ENCODE measurements at regions not wholly inside any gene's neighbourhood (a gene's known extent, or its start where the extent isn't known, plus 50 kb on each side); places are given as distances from the start of the nearest gene placed in this dataset.
"Not testable (repeated sequence)": the region's sequence is repeated elsewhere in the genome, so short reads cannot be mapped to it uniquely, and the experiment has no call there.

- H4K91ac ChIP-seq (replicated peaks; ENCODE audit: insufficient read length, low read length); H4K20me1 ChIP-seq (replicated peaks in 1 of 2; ENCODE audit: control insufficient read depth in 1 of 2, insufficient read depth in 2 of 2, low read length in 2 of 2); H3K23ac ChIP-seq (ENCODE audit: insufficient read length); H3K9ac ChIP-seq (replicated peaks in 1 of 4; ENCODE audit: extremely low read depth in 1 of 4, low read depth in 3 of 4, low read length in 3 of 4); H3K4ac ChIP-seq (replicated peaks; ENCODE audit: insufficient read length, low read depth, low read length); H2AK5ac ChIP-seq (ENCODE audit: low read depth, low read length); H3K4me3 ChIP-seq (ENCODE audit: extremely low read depth in 1 of 4, insufficient read depth in 2 of 4, low read depth in 3 of 4, low read length in 4 of 4); H3K4me1 ChIP-seq (replicated peaks in 1 of 4; ENCODE audit: control insufficient read depth in 3 of 4, insufficient read depth in 4 of 4, low read length in 3 of 4); H3K56ac ChIP-seq (replicated peaks; ENCODE audit: insufficient read length, low read depth, low read length); H2BK15ac ChIP-seq (ENCODE audit: low read length); H3K79me1 ChIP-seq (ENCODE audit: low read depth, low read length); DNase-seq (ENCODE audit: low read depth in 1 of 2, low spot score in 2 of 2); H3K18ac ChIP-seq (ENCODE audit: extremely low read depth, low read length); H3K27me3 ChIP-seq (replicated peaks in 1 of 4; ENCODE audit: control insufficient read depth in 3 of 4, extremely low read depth in 1 of 4, insufficient read depth in 3 of 4, low read length in 3 of 4); H2BK20ac ChIP-seq (ENCODE audit: low read length); FAIRE-seq; H3K27ac ChIP-seq (ENCODE audit: low read depth, low read length); H3K23me2 ChIP-seq (ENCODE audit: low read depth, low read length); H2AFZ ChIP-seq (ENCODE audit: low read length); POLR2A ChIA-PET (ENCODE audit: partially characterized antibody); H3K79me2 ChIP-seq (ENCODE audit: control insufficient read depth in 1 of 2, insufficient read depth in 2 of 2, low read length in 2 of 2); CTCF ChIA-PET (ENCODE audit: partially characterized antibody); H2BK120ac ChIP-seq (replicated peaks; ENCODE audit: low read depth, low read length); H2BK5ac ChIP-seq (ENCODE audit: low read depth, low read length); H4K8ac ChIP-seq (ENCODE audit: extremely low read depth, insufficient read depth, low read length); H3K36me3 ChIP-seq (ENCODE audit: control insufficient read depth in 2 of 4, insufficient read depth in 4 of 4, low read length in 3 of 4); H3K14ac ChIP-seq (ENCODE audit: insufficient read length); H3K4me2 ChIP-seq (ENCODE audit: insufficient read depth in 1 of 2, low read depth in 2 of 2, low read length in 2 of 2); H4K5ac ChIP-seq (ENCODE audit: insufficient read length, low read depth, low read length); H2BK12ac ChIP-seq (ENCODE audit: low read depth, low read length): not testable (repeated sequence)
- WGBS, 2 experiments (ENCODE audit: extremely low coverage in 1 of 2, insufficient coverage in 1 of 2, insufficient read length in 1 of 2, insufficient replicate concordance in 2 of 2, low coverage in 1 of 2, low lambda C conversion rate in 2 of 2, missing lambda C conversion rate in 1 of 2): 94% methylated on average over 1 of the region's 1 CpG; no CpG with 5 or more reads in 1 of the 2 experiments
- H3K9me3 ChIP-seq (ENCODE audit: insufficient read depth in 2 of 2, low read depth in 1 of 2, low read length in 1 of 2): peaks cover 21 to 29% of the 10 kb centered on the region in 2 experiments
These were observed 5271.3 kb upstream of the TPTE start for GRCh38 chr21:5250128-5250527.

- FAIRE-seq; DNase-seq (ENCODE audit: low read depth in 1 of 2, low spot score in 2 of 2); H2BK12ac ChIP-seq (ENCODE audit: low read depth, low read length); H3K4me1 ChIP-seq (replicated peaks in 1 of 4; ENCODE audit: control insufficient read depth in 3 of 4, insufficient read depth in 4 of 4, low read length in 3 of 4); H3K4me2 ChIP-seq (ENCODE audit: insufficient read depth in 1 of 2, low read depth in 2 of 2, low read length in 2 of 2); H2BK20ac ChIP-seq (ENCODE audit: low read length); H3K56ac ChIP-seq (replicated peaks; ENCODE audit: insufficient read length, low read depth, low read length); H2BK5ac ChIP-seq (ENCODE audit: low read depth, low read length); H3K4me3 ChIP-seq (ENCODE audit: extremely low read depth in 1 of 4, insufficient read depth in 2 of 4, low read depth in 3 of 4, low read length in 4 of 4); H3K23me2 ChIP-seq (ENCODE audit: low read depth, low read length); H3K27ac ChIP-seq (ENCODE audit: low read depth, low read length); H4K8ac ChIP-seq (ENCODE audit: extremely low read depth, insufficient read depth, low read length); H3K36me3 ChIP-seq (ENCODE audit: control insufficient read depth in 2 of 4, insufficient read depth in 4 of 4, low read length in 3 of 4); H2AK5ac ChIP-seq (ENCODE audit: low read depth, low read length); H4K5ac ChIP-seq (ENCODE audit: insufficient read length, low read depth, low read length); H3K79me2 ChIP-seq (ENCODE audit: control insufficient read depth in 1 of 2, insufficient read depth in 2 of 2, low read length in 2 of 2); H3K14ac ChIP-seq (ENCODE audit: insufficient read length); H2BK120ac ChIP-seq (replicated peaks; ENCODE audit: low read depth, low read length); H3K23ac ChIP-seq (ENCODE audit: insufficient read length); H3K27me3 ChIP-seq (replicated peaks in 1 of 4; ENCODE audit: control insufficient read depth in 3 of 4, extremely low read depth in 1 of 4, insufficient read depth in 3 of 4, low read length in 3 of 4); POLR2A ChIA-PET (ENCODE audit: partially characterized antibody); CTCF ChIA-PET (ENCODE audit: partially characterized antibody); H3K9ac ChIP-seq (replicated peaks in 1 of 4; ENCODE audit: extremely low read depth in 1 of 4, low read depth in 3 of 4, low read length in 3 of 4); H2BK15ac ChIP-seq (ENCODE audit: low read length); H3K18ac ChIP-seq (ENCODE audit: extremely low read depth, low read length); H4K91ac ChIP-seq (replicated peaks; ENCODE audit: insufficient read length, low read length); H3K4ac ChIP-seq (replicated peaks; ENCODE audit: insufficient read length, low read depth, low read length); H2AFZ ChIP-seq (ENCODE audit: low read length); H4K20me1 ChIP-seq (replicated peaks in 1 of 2; ENCODE audit: control insufficient read depth in 1 of 2, insufficient read depth in 2 of 2, low read length in 2 of 2); H3K79me1 ChIP-seq (ENCODE audit: low read depth, low read length): not testable (repeated sequence)
- H3K9me3 ChIP-seq (ENCODE audit: insufficient read depth in 2 of 2, low read depth in 1 of 2, low read length in 1 of 2): peaks cover 20 to 26% of the 10 kb centered on the region in 2 experiments
- 81% methylated on average over 3 of the region's 3 CpGs; no CpG with 5 or more reads in 1 of the 2 experiments for WGBS, 2 experiments (ENCODE audit: extremely low coverage in 1 of 2, insufficient coverage in 1 of 2, insufficient read length in 1 of 2, insufficient replicate concordance in 2 of 2, low coverage in 1 of 2, low lambda C conversion rate in 2 of 2, missing lambda C conversion rate in 1 of 2)
These were observed 5270.2 kb upstream of the TPTE start for GRCh38 chr21:5251162-5251561.

Data from H1 (cell line).